Right lobe of liver (tissue), 6 donors: ENCODE measurements at regions not wholly inside any gene's neighbourhood (a gene's known extent, or its start where the extent isn't known, plus 50 kb on each side); places are given as distances from the start of the nearest gene placed in this dataset.

Source experiments
- ATAC-seq, 4 donors: fragments of 200-7000 bp; cut with Tn5 transposase; one replicate each; pipeline ENCODE4 v1.9.1; 2020; ENCODE audit warnings: mild to moderate bottlenecking in 4 of 4, moderate library complexity in 4 of 4
- DNase-seq, 3 donors: peaks; one replicate each; pipeline ENCODE4 v3.0.0-alpha.2; 2020
- H3K27ac ChIP-seq, 3 donors: fragments of 200-600 bp; one replicate each; pipeline ENCODE4 v1.8.0; 2022
- H3K27me3 ChIP-seq, 2 donors: fragments of 200-600 bp; one replicate each; pipeline ENCODE4 v1.8.0; 2022
- H3K36me3 ChIP-seq, 4 donors: fragments of 200-600 bp; sonication (generic) in 1 of 4; one replicate each; pipeline versions ENCODE4 v1.5.1 to v1.8.0; 2017 to 2022; ENCODE audit warnings: control low read depth in 1 of 4
- H3K4me1 ChIP-seq, 4 donors: fragments of 200-600 bp; sonication (generic) in 1 of 4; one replicate each; pipeline versions ENCODE4 v1.5.1 to v1.8.0; 2017 to 2022; ENCODE audit warnings: control low read depth in 1 of 4
- H3K4me3 ChIP-seq, 3 donors: fragments of 200-600 bp; one replicate each; pipeline ENCODE4 v1.8.0; 2022
- H3K9me3 ChIP-seq, 4 donors: fragments of 200-600 bp; sonication (generic) in 1 of 4; one replicate each; pipeline versions ENCODE4 v1.5.1 to v1.8.0; 2017 to 2022; ENCODE audit warnings: control low read depth in 1 of 4
- POLR2A ChIP-seq: fragments of 450-650 bp; IDR thresholded peaks from one replicate; pipeline ENCODE4 v1.6.1; 2017; ENCODE audit warnings: antibody characterized with exemption, mild to moderate bottlenecking
- WGBS: methylation state at CpG from one replicate; pipeline ENCODE4 v1.1.6; 2018; ENCODE audit warnings: low coverage, low lambda C conversion rate; ENCODE audit not compliant: insufficient coverage; ENCODE audit errors: missing lambda C conversion rate; 5-methylcytosine and 5-hydroxymethylcytosine counted together
- intact Hi-C, 2 donors: fragments of 100-400 bp; cut with DNase I; formaldehyde crosslinking; loops; one replicate each; pipeline versions ENCODE4 v1.11.2 to v1.14.1; 2022
- TF ChIP-seq, protein P1 (sequence below), 4 donors: fragments of 200-600 bp in 3 of 4; fragments of 450-650 bp in 1 of 4; IDR thresholded peaks; one replicate each; pipeline versions ENCODE4 v1.5.1 to v1.8.0; 2016 to 2022; ENCODE audit warnings: antibody characterized with exemption in 4 of 4, mild to moderate bottlenecking in 2 of 4
- donor health status: DM: no; HTN: yes; CAD: no.
- donor health status: DM: no; HTN: no; CAD: no.
- donor health status: DM: no; HTN: no; CAD: no.
- donor health status: DM: no; HTN: yes; CAD: no.
- donor health status: DM: no; HTN: yes; CAD: no.

DNA sequence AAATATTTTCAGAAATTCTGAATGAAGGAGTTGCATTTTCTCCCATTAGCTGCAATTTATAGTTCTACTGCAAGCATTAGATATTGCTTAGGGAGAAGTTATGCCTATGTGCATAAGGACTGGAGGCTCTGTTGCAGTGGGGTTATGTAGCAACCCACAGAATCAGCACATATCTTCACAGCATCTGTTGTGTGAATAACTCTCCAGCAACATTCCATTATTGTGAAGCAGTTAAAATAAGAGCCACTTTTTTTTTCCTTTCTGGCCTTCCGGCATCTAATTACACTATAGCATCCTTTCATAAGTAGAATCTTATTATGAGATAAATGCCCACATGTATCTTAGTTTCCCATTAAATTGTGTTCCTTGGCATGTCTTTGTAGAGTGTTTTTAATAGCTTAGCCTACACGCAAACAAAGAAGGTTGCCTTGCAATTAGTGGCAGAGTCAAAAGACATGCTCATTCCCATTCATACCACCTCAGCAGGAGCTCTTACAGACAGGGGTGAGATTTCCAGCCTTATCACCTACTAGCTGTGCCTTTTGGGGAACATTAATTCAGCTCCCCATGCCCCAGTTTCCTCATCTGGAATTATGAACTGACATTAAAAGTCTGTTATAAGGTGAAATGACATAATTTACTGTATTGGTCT, 596.0 kb upstream of the GOT2 start:
- TF ChIP-seq POLR2A = no peak
- TF ChIP-seq, protein P1, sequence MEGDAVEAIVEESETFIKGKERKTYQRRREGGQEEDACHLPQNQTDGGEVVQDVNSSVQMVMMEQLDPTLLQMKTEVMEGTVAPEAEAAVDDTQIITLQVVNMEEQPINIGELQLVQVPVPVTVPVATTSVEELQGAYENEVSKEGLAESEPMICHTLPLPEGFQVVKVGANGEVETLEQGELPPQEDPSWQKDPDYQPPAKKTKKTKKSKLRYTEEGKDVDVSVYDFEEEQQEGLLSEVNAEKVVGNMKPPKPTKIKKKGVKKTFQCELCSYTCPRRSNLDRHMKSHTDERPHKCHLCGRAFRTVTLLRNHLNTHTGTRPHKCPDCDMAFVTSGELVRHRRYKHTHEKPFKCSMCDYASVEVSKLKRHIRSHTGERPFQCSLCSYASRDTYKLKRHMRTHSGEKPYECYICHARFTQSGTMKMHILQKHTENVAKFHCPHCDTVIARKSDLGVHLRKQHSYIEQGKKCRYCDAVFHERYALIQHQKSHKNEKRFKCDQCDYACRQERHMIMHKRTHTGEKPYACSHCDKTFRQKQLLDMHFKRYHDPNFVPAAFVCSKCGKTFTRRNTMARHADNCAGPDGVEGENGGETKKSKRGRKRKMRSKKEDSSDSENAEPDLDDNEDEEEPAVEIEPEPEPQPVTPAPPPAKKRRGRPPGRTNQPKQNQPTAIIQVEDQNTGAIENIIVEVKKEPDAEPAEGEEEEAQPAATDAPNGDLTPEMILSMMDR (IDR thresholded peaks at IDR 0.05) = no peak
- no peak for DNase-seq
- no peak overlapping the region for H3K27ac ChIP-seq
- no peaks in the 10 kb centered on the region for H3K27me3 ChIP-seq
- H3K9me3 ChIP-seq = no peaks in the 10 kb centered on the region
- intact Hi-C loops = no loop called here
- H3K36me3 ChIP-seq = no peaks in the 10 kb centered on the region
- H3K4me1 ChIP-seq = no peaks in the 10 kb centered on the region
- H3K4me3 ChIP-seq = no peak overlapping the region
- ATAC-seq = no peak
- 67% methylated on average over 2 of the region's 2 CpGs for WGBS

DNA sequence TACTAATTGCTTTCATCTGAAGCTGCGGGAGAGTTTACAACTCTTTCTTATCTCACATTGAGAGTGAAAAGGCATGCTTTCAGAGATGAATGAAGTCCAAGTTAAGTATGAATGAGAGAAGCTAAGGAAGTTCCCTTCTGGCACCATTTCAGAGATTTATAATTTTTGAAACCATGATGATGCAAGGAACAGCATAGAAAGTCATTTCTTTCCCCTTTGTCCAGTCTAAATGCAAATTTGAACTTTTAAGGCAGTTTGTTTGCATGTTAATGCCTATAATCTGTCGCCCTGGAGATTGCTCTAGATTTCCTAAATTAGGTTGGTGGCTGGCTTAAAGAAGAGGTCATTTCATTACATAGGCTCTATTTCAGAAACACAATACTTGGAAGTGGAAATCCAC, 594.8 kb upstream of the GOT2 start:
- Histone ChIP-seq H3K36me3 (no peaks in the 10 kb centered on the region), H3K4me3 (no peak overlapping the region), H3K27me3 (no peaks in the 10 kb centered on the region), H3K4me1 (no peaks in the 10 kb centered on the region), H3K9me3 (no peaks in the 10 kb centered on the region), H3K27ac (no peak overlapping the region)
- intact Hi-C loops = no loop called here
- WGBS = 66% methylated on average over 2 of the region's 2 CpGs
- ATAC-seq (no peak), DNase-seq (no peak)
- TF ChIP-seq, protein P1 (IDR thresholded peaks at IDR 0.05) = no peak
- no peak for TF ChIP-seq POLR2A

DNA sequence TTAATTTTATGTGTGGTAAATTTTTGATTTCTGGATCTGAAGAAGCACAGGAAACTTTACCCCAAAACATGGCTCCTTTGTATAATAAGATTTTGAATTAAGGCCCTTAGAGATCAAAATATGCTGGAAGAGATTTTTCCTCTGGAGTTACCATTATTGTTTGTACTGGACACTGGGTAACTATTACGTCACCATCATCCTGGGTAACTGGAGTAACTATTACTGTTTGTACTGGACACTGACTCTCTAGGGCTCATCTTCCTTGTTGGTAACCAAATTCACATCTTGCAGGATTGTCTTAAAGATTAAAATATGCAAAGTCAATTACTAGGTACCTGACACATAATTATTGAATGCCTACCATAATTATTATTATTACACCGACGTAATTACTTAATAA, 593.8 kb upstream of the GOT2 start:
- H3K27ac ChIP-seq = no peak overlapping the region
- whole genome bisulfite sequencing = 48% methylated on average over 3 of the region's 3 CpGs
- no peak overlapping the region for H3K4me3 ChIP-seq
- no peaks in the 10 kb centered on the region for H3K9me3 ChIP-seq
- intact Hi-C loops = no loop called here
- no peaks in the 10 kb centered on the region for H3K27me3 ChIP-seq
- H3K4me1 ChIP-seq = no peaks in the 10 kb centered on the region
- no peak for TF ChIP-seq POLR2A
- TF ChIP-seq, protein P1 (IDR thresholded peaks at IDR 0.05) = no peak
- no peaks in the 10 kb centered on the region for H3K36me3 ChIP-seq
- no peak for DNase-seq
- ATAC-seq = no peak

DNA sequence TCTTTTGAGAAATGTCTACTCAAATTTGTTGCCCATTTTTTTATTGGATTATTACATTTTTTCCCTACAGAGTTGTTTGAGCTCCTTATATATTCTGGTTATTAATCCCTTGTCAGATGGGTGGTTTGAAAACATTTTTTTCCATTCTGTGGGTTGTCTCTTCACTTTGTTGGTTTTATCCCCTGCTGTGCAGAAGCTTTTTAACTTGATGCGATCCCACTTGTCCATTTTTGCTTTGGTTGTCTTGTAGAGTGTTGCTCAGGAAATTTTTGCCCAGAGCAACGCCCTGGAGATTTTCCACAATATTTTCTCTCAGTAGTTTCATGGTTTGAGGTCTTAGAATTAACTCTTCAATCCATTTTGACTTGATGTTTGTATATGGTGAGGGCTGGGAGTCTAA, 592.8 kb upstream of the GOT2 start:
- no peaks in the 10 kb centered on the region for H3K9me3 ChIP-seq
- H3K4me3 ChIP-seq = no peak overlapping the region
- no peak overlapping the region for H3K27ac ChIP-seq
- TF ChIP-seq POLR2A = no peak
- TF ChIP-seq, protein P1 (IDR thresholded peaks at IDR 0.05) = no peak
- no peaks in the 10 kb centered on the region for H3K27me3 ChIP-seq
- WGBS = 35% methylated on average over 2 of the region's 2 CpGs
- DNase-seq = no peak
- intact Hi-C loops = no loop called here
- H3K36me3 ChIP-seq = no peaks in the 10 kb centered on the region
- ATAC-seq = no peak
- no peaks in the 10 kb centered on the region for H3K4me1 ChIP-seq

DNA sequence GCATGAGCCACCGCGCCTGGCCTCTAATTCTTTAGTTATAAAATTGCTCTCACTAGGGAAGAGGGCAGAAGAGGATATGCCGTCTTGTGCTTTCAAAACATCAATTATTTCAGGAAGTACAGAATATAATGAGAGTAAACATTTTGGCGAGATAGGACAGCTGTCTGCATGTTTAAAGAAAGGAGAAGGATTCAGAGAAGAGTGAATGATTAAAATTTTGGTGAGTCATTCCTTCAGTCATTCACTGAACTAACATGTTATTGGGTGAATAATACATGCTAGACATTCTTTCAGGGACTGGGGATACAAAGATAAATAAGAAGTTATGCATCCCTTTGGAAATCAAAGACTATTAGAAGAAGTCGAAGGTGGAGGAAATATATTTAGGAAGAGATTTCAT, 590.3 kb upstream of the GOT2 start:
- WGBS = 53% methylated on average over 5 of the region's 5 CpGs
- Histone ChIP-seq H3K36me3 (no peaks in the 10 kb centered on the region), H3K9me3 (no peaks in the 10 kb centered on the region), H3K27ac (no peak overlapping the region), H3K4me3 (no peak overlapping the region), H3K27me3 (no peaks in the 10 kb centered on the region), H3K4me1 (no peaks in the 10 kb centered on the region)
- TF ChIP-seq, protein P1 (IDR thresholded peaks at IDR 0.05) = no peak
- no peak for TF ChIP-seq POLR2A
- intact Hi-C loops = no loop called here
- no peak for DNase-seq
- ATAC-seq = no peak
